Astrocyte (in vitro differentiated cells and primary cell): ENCODE measurements at regions not wholly inside any gene's neighbourhood (a gene's known extent, or its start where the extent isn't known, plus 50 kb on each side); places are given as distances from the start of the nearest gene placed in this dataset.

Experiments
- CTCF ChIP-seq: IDR thresholded peaks from 2 replicates; pipeline ENCODE4 v1.5.1; 2011; ENCODE audit warnings: low read depth, mild to moderate bottlenecking, inconsistent platforms, low read length, moderate library complexity; ENCODE audit not compliant: insufficient read depth
- EZH2 ChIP-seq: IDR thresholded peaks from 2 replicates; pipeline ENCODE4 v1.6.1; 2012; ENCODE audit warnings: mild to moderate bottlenecking, low read length, inconsistent platforms; ENCODE audit not compliant: insufficient read depth

GRCh38 chr4:57726154-57726553 lies 616.0 kb upstream of the IGFBP7 start:
- no peak for TF ChIP-seq CTCF
- TF ChIP-seq EZH2, result no peak
